ENCODE measurements at regions not wholly inside any gene's neighbourhood (a gene's known extent, or its start where the extent isn't known, plus 50 kb on each side); places are given as distances from the start of the nearest gene placed in this dataset.

DNA sequence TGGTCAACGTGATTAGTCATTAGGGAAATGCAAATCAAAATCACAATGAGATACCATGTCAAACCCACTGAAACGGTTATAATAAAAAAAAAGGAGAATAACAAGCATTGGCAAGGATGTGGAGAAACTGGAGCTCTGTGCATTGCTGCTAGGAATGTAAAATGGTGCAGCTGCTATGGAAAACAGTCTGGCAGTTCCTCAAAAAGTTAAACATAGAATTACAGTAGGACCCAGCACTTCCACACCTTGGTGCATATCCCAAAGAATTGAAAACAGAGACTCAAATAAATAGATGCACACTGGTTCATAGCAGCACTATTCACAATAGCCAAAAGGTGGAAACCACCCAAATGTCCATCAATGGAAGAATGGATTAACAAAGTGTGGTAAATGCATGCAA lies 201.5 kb upstream of the TUT7 start:
- no peak for TF ChIP-seq POLR2A (IDR thresholded peaks at IDR 0.05)
- TF ChIP-seq, protein P1, sequence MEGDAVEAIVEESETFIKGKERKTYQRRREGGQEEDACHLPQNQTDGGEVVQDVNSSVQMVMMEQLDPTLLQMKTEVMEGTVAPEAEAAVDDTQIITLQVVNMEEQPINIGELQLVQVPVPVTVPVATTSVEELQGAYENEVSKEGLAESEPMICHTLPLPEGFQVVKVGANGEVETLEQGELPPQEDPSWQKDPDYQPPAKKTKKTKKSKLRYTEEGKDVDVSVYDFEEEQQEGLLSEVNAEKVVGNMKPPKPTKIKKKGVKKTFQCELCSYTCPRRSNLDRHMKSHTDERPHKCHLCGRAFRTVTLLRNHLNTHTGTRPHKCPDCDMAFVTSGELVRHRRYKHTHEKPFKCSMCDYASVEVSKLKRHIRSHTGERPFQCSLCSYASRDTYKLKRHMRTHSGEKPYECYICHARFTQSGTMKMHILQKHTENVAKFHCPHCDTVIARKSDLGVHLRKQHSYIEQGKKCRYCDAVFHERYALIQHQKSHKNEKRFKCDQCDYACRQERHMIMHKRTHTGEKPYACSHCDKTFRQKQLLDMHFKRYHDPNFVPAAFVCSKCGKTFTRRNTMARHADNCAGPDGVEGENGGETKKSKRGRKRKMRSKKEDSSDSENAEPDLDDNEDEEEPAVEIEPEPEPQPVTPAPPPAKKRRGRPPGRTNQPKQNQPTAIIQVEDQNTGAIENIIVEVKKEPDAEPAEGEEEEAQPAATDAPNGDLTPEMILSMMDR (IDR thresholded peaks at IDR 0.05) = no peak
